Fibroblast of gingiva (primary cell): ENCODE measurements at regions not wholly inside any gene's neighbourhood (a gene's known extent, or its start where the extent isn't known, plus 50 kb on each side); places are given as distances from the start of the nearest gene placed in this dataset.
A peak's percentile ranks its signal among the peaks of the same experiment; 100 is the strongest.

ENCODE experiments used
- DNase-seq: peaks from one replicate; pipeline ENCODE4 v3.0.0-alpha.2; 2011; ENCODE audit warnings: low read depth

DNA sequence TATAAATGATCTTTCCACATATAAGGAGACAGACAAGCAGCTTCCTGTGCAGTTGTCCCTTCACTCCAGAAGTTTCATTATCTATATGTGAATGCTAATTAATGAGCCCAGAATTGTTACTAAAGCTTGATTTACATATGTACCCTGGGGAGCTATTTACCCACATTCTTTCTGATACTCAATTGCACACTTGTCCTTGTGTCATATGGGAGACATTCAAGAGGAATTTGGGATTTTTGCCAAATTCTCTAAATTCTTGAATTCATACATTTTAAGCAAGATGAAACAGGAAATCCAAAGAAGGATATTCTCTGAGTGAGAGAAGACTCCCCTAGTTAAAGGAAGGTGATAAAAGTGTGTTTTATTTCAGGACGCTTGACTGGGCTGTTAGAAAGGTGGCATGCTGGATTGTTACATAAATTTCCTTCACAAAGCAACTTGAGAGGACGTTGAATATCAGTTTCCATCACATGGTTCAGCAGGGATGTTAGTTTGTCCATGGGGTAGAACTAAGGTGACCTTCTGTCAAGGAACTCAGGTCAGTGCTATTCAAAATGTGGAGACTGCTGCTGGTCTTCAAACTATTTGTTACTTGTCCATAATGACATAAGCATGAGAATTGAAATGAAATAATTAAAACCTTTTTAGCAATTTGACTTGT lies 368.2 kb downstream of the IRS1 start:
- DNase-seq: peak; percentile 64

DNA sequence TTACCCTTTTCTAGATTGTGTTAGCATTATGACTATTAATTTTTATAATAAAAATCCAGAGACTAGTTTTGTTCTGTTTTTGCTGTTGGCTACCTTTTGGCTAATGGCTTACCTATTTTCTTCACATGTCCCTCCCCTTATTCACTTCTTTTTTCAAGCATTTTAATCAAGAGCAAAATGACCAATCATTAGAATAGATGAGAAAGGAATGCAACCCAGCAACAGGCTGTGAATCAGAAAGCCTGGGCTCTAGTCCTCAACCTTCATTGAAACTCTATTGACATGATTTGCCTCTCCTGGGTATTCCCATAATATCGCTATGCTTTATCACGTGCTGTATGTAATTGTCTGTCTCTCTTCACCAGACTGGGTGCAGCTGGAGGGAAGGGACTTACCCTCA lies 370.1 kb downstream of the IRS1 start:
- no peak for DNase-seq

DNA sequence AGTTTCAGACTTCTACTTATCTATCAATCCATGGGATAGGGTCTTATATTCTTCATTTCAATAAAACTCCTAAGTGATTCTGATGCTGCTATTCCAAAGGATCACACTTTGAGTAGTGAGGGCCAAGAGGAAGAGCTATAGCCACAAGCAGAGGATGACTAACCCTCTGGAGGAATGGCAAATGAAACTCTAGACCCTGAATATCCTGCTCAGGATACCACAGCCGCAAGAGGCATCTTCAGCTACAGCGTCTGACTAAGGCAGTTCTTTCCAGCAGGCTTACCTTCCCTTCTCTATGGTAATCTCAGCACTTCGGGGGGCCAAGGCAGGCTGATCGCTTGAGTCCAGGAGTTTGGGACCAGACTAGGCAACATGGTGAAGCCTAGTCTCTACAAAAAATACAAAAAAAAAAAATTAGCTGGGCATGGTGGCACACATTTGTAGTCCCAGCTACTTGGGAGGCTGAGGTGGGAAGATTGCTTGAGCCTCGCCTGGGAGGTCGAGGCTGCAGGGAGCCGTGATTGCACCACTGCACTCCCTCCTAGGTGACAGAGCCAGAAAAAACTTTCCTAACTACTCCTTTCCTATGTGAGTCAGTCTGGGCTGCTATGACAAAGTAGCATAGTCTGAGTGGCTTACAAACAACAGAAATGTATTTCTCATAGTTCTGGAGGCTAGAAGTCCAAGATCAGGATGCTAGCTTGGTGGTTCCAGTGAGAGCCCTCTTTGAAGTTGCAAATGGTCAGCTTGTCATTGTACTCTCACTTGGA lies 371.9 kb downstream of the IRS1 start:
- peak; percentile 93 for DNase-seq

DNA sequence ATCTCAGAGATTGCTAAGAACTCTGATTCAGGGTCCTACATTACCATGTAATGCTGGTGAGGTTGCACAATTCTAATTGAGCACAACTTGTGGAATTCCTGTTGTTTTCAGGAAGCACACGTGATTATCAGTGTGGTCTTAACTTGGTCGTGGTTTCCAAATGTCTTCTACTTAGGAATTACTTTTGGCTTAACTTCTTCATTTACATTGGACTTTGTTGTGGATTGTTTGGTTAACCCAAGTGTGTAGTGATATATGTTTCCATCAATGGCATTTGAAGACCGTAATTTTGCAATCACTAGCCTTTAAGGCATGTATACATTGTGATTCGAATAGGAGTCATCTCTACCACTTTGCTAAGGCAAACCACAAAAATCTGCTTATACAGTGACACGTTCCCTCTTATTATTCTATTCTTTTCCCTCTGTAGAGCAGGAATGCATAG lies 373.3 kb downstream of the IRS1 start:
- peak; percentile 90 for DNase-seq

DNA sequence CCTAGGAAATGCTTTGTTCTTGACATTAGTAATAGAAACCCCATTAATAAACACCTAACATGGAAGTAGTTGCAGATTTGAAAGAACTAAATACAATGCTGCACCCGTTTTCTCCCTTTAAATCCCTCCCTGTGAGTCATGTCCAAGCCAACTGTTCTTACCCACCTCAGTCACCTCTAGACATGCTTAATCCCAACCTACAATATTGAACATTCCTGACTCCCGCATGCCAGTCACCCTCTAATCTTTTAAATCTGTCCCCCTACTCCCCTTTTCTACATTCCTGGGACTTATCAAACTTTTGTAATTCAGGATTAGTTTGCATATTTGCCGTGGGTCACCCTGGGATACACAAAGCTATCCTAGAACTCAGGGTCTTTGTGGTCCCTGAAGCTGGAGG lies 374.6 kb downstream of the IRS1 start:
- DNase-seq: no peak

DNA sequence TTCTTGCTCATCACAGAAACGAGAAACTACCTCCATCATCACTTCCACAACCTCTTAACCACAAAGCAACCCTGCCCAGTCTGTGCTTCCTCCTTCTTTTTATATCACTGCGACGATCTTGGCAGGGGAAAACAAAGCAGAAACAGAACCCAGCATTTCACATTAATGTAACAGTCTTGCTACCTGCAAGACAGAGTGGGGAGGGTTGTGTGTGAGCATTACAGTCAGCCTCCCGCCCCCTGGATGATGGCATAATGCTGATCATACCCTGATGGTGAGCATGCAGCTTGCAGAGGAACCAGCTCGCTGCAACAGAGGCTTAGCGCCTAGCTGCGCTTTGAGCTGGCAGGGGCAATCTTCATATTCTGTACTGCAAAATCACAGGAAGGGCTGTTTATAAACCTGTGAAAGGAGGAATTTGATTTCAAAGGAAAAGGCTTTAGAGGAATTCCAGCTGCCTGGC lies 376.1 kb downstream of the IRS1 start:
- no peak for DNase-seq

DNA sequence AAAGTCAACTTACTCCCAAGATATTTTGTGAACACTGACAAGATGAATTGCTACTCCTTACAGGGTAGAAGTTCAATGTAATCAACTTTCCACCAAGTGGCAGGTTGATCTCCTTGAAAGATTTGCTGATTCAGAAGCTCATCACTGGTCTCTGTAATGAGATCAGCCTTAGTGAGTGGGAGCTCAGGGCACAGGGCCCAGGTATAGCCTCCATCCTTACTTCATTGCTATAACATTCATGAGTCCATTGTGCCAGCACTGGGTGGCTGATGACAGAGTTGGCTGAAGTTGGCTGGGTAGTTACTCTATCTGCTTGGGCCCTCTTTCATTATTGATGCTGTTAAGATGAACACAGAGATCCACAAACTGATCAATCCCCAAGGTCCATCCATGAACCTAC lies 379.0 kb downstream of the IRS1 start:
- no peak for DNase-seq

DNA sequence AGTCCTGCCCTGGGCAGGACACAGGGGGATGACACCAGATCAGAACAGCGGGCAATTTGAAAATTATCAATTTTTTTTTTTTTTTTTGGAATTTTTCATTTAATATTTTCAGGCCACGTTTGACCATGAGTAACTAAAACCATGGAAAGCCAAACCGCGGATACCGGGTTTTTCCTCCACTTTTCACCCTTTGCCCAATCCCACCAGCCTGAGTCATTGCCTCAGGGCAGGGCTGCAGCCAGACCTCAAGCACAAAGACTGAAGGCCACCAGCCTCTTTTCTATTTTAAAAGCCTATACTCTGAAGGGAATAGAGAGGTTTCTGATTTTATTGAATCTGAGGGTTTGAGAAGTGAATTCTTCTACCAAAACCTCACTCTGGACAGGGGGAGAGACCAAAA lies 381.1 kb downstream of the IRS1 start:
- no peak for DNase-seq

DNA sequence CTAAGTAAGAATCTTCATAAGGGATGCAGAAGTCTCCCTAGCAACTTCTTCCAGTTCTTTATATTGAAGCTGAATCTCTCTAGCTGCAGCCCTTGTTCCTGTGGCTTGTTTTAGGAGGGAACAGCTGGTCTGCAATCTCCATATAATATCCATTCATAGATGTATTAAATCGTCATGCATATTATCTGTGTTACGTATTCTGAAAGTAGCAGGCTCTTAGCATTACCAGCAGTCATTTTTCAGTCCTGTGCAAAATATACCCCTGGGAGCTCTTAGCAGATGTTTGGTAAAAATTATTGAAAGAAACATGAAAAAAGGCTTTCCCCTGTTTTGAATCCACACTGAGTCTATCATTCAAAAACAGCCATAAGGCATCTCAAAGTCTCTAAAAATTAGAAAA lies 385.3 kb downstream of the IRS1 start:
- no peak for DNase-seq

DNA sequence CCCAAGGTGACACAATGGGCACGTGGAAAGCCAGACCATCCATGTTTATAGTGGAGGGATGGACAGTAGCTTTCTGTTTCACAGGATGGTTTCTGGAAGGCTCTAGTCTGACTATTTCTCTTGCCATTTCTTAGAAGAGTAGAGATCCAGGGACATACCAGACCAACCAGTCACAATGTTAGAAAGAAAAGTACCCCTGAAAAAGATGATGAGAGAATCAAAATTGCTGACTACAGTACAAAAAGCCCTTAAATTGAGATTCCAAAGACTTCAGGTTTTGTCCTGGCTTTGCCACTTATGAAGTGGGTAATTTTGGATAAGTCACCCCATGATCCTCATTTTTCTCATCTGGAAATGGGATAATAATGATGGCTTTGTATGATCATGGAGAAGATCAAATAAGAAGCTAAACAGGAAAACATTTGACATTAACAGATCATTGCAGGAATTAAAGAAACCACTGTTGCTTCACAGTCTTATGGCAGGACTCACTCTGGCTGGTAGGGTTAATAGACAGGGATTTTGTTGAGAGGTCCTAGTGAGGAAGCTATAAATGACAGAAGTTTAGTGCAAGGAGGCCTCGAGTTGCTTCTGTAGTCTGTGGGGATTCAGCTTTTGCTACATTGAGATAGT lies 386.0 kb downstream of the IRS1 start:
- DNase-seq: no peak

DNA sequence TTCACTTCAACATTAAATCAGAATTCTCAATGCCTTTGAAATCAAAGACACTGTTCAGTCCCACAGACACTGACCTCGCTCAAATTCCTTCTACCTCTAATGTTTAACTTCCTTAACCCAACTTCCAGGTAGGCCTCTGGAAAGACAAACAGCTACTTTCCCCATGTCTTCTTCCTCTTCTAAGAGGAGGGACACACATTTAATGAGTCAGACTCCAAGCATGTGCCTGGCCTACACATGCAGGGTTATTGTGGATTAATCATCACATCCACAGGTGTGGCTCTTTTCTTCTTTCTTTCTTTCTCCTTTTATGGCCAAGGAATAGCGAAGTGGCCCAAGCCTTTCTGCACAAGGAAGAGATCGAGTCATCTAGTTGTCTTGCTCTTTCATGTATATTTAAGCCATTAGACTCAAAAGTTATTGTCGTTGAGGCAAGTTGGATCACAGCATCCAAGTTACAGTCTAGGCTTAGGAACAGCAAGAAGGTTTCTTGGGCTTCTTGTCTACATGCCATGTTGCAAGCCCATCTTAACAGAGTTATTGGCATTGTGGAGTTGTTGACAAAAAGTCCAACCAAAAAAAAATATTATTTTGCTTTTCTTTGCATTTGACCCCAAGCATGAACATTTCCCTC lies 387.8 kb downstream of the IRS1 start:
- no peak for DNase-seq

DNA sequence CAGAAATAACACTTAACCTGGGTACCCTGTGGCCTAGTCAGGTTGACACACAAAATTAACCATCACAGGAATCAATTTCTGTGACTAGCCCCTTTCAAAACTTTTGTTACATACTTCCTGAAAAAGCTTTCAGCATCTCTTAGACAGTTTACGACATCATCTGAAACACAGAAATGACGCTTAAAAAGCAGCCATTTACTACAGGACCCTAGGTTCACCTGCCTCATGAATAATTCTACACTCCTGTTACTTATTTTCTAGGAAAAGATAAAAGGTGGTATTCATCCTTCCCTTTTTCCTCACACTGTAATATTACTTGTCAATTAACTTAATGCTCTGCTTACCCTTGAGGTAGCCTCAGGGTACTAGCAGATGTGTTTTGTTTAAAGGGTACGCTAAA lies 388.4 kb downstream of the IRS1 start:
- DNase-seq: no peak

DNA sequence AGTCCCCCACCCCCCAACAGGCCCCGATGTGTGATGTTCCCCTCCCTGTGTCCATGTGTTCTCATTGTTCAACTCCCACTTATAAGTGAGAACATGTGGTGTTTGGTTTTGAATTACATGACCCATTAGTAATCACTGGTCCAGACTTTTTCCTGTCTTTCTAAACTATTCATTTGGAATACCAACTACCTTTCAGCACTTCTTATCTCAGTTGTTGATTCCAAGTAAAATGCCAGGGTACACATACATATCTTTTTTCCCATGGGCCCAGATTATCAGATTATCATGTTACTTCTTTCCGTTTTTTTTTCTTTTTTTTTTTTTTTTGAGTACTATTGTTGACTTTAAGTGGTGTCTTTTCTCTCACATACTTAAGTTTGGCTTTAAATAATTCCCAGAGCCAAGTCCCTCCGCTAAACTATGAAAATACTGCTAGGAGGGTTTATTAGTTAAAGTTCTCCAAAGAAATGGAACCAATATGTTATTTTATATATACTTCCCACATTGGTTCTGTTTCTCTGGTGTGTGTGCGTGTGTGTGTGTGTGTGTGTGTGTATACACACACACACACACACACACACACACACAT lies 389.3 kb downstream of the IRS1 start:
- no peak for DNase-seq

DNA sequence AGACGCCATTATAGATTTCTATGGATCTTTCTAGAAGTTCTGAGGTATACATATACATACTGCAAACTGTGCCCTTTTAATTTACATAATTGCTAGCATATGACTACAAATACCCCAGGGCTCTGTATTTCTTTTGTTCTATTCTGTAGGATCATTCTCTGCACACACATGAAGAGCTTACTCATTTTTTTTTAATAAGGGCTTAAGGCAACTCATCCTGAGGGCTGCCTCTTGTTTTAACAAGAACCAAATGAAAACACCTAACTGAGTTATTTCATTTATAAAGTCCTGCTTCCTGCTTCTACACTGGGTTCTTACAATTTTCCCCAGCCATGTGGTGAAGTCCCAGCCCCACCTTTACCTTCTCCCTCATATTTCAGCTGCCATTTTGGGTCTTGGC lies 390.5 kb downstream of the IRS1 start:
- no peak for DNase-seq

DNA sequence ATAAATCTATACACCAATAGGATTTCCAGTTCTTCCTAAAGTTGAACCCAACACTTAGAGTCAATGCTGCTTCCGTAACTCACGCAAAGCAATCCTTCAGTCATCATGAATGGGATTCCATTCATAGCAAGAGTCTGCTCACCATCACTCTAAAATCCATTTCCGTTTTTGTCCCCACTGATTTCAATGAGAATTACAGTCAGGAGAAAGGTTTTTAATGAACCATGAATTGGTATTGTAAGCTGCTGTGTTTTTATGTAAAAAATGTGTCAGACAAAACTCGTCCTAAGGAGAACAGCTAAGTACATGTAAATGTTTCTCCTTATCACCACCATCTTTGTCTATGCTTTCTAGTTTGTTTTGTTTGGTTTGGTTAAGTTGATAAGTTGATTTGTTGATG lies 391.5 kb downstream of the IRS1 start:
- no peak for DNase-seq

DNA sequence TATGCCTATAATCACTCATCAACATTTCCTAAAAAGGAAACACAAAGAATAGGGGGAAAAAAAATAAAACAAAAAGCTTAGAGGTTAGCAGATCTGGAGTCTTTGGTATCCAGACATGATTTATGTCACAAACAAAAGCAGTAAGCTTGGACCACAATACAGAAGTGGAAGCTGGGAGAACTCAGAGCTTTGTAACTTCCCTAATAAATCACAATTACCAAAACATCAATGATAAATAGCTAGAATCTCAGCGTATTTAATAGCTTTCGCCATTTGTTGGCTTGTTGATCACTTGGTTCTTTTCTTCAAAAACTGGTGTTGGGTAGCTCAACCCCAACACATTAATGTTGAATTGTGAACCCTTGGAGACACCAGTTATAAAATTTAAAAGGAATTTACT lies 392.5 kb downstream of the IRS1 start:
- DNase-seq: no peak

DNA sequence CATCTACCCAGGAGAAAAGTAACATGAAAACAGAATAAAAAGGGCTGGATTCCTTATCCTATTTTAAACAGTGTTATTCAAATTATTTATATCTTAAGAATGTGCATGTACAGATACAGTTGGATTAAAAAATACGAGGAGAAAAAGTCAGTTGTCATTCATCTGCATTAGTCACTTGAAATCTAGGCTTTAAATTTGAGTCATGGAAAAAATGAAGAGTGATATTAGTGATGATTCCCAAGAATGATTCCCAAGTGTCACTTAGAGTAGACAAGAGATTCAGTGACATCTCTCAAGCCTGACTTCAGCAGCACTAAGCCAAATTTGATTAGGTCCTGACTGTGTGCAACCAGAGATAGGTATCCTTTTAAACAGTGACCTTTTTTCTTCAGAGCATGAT lies 394.2 kb downstream of the IRS1 start:
- no peak for DNase-seq

DNA sequence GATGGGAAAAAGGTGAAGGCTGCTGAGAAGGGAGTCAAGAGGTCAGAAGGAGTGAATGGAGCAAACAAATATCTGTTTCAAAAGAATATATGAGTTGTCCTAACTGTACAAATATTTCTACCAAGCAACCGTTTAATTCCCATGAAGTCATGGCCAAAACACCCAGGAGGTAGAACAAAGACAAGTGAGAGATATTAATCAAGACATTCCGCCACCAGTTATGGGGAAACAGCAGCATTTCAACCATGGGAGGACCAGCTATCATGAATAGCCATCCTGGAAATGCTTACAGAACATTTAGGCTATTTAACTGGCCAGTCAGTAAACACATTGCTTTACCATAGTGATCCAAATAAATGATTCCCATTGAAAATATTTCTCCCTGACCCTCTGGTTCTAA lies 396.3 kb downstream of the IRS1 start:
- DNase-seq: peak; percentile 76

DNA sequence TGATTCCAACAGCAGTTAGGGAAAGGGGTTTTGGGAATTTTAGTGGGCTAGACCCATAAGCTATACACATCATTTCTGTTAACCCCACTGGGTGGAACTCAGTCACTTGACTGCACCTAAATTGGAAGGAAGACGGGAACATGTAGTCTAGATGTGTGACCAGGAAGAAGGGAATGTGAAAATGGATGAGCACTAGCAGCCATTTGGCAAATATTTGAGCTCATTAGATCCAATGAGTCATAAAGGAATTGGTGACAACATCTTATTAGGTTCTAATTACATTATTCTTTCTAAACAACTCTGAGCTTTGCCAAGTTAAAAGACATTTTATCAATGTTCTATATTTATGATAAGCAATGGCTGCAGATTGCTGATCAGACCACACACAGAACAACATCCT lies 400.6 kb downstream of the IRS1 start:
- no peak for DNase-seq

DNA sequence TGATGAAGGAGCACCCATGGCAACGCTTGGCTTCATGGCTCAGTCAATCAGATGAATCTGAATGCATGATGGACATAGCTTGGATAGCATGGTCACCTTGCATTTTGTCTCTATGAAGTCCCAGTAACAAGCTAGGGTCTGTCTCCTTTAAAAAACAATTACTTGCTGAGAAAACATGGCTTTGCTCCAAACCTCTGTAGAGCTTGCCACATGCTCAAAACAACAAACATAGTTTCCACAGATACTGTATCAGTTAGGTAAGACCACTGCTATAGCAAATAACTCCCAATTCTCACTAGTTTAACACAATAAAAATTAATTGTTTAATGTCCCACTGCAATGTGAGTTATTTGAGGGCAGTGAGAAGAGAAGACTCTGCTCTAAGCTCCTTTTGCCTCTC lies 401.0 kb downstream of the IRS1 start:
- DNase-seq: peak; percentile 75

DNA sequence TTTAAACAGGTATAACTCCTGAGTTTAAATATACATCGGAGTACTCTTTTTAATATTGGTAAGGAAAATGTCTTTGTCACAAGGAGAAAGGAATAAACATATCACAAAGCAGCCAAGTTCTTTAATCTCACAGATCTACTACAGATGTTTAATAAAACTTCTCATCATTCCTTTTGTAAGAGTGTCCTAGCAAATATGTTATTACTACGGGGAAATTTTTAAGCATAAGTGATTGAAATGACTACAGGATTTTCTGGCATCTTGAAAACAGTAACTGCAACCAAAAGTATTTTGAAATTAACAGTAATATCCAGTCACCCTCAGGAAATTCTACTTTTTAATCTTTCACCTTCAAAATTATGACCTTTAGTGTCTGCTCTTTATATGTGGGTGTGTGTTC lies 403.1 kb downstream of the IRS1 start:
- DNase-seq: peak; percentile 28

DNA sequence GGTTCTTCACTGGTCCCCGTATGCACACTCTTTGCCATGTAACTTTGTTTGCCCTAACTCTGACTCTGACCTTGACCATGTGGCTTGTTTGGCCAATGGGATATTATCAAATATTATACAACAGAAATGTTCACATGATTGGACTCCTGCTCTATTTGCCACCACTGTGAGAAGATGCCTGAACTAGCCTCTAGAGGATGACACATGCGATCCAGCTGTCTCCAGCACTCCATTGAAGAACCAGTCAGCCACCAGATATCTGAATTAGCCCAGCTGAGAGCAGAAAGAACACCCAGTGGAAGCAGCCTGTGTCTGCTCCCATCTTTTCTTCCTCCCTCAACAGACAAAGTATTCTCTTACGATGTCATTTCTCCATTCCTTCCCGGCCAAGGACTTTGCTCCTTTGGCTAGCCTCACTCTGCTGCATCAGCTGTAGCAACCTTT lies 412.1 kb downstream of the IRS1 start:
- DNase-seq: no peak
